Neuronal stem cell (in vitro differentiated cells): ENCODE measurements at regions not wholly inside any gene's neighbourhood (a gene's known extent, or its start where the extent isn't known, plus 50 kb on each side); places are given as distances from the start of the nearest gene placed in this dataset.

ENCODE experiments used
- DNase-seq: peaks from one replicate; pipeline ENCODE4 v3.0.0-alpha.2; 2013; ENCODE audit warnings: low spot score
- H2AFZ ChIP-seq: one replicate; pipeline ENCODE4 v1.6.1; 2013; ENCODE audit warnings: mild to moderate bottlenecking, low read length, inconsistent platforms
- H2AK5ac ChIP-seq: 2 replicates; pipeline ENCODE4 v1.6.1; 2013; ENCODE audit warnings: low read depth, mild to moderate bottlenecking, inconsistent platforms, low read length, moderate library complexity, mixed read lengths
- H2BK120ac ChIP-seq: 2 replicates; pipeline ENCODE4 v1.6.1; 2013; ENCODE audit warnings: low read depth, mild to moderate bottlenecking, inconsistent platforms, low read length, moderate library complexity, mixed read lengths
- H2BK12ac ChIP-seq: one replicate; pipeline ENCODE4 v1.6.1; 2013; ENCODE audit warnings: low read length, inconsistent platforms
- H2BK15ac ChIP-seq: 2 replicates; pipeline ENCODE4 v1.6.1; 2013; ENCODE audit warnings: mild to moderate bottlenecking, low read length, inconsistent platforms, mixed read lengths
- H2BK5ac ChIP-seq: one replicate; pipeline ENCODE4 v1.6.1; 2013; ENCODE audit warnings: inconsistent platforms, mild to moderate bottlenecking, low read length, moderate library complexity
- H3K14ac ChIP-seq: one replicate; pipeline ENCODE4 v1.6.1; 2013; ENCODE audit warnings: low read length, inconsistent platforms
- H3K18ac ChIP-seq: 2 replicates; pipeline ENCODE4 v1.6.1; 2013; ENCODE audit warnings: low read length, inconsistent platforms
- H3K23ac ChIP-seq: 2 replicates; pipeline ENCODE4 v1.6.1; 2013; ENCODE audit warnings: low read depth, mild to moderate bottlenecking, mixed read lengths, low read length, inconsistent platforms; ENCODE audit not compliant: poor library complexity
- H3K27ac ChIP-seq: replicated peaks from 3 replicates; pipeline ENCODE4 v1.5.1; 2013; ENCODE audit warnings: low read length, inconsistent platforms
- H3K27me3 ChIP-seq, 3 experiments: 2 replicates each; pipeline ENCODE4 v1.6.1; 2013; ENCODE audit warnings: low read length in 3 of 3, mild to moderate bottlenecking in 2 of 3, inconsistent platforms in 1 of 3, low read depth in 1 of 3, mixed read lengths in 1 of 3, moderate library complexity in 1 of 3; ENCODE audit not compliant: control insufficient read depth in 3 of 3, insufficient read depth in 3 of 3
- H3K36me3 ChIP-seq, 2 donors: replicated peaks in 1 of 2; 2 replicates each; pipeline ENCODE4 v1.6.1; 2013; ENCODE audit warnings: low read length in 2 of 2; ENCODE audit not compliant: control insufficient read depth in 2 of 2, insufficient read depth in 2 of 2
- H3K4ac ChIP-seq: 2 replicates; pipeline ENCODE4 v1.6.1; 2013; ENCODE audit warnings: inconsistent platforms, mild to moderate bottlenecking, low read length, moderate library complexity
- H3K4me1 ChIP-seq, 2 donors: 1 replicate in 1 of 2; 2 replicates in 1 of 2; pipeline ENCODE4 v1.6.1; 2013; ENCODE audit warnings: low read length in 2 of 2, low read depth in 1 of 2; ENCODE audit not compliant: control insufficient read depth in 2 of 2, insufficient read depth in 1 of 2
- H3K4me2 ChIP-seq: one replicate; pipeline ENCODE4 v1.6.1; 2013; ENCODE audit warnings: mild to moderate bottlenecking, low read length, inconsistent platforms; ENCODE audit not compliant: insufficient read depth, poor library complexity, severe bottlenecking
- H3K4me3 ChIP-seq, 2 donors: 2 replicates each; pipeline ENCODE4 v1.5.1; 2013; ENCODE audit warnings: low read length in 2 of 2, mild to moderate bottlenecking in 2 of 2, inconsistent platforms in 1 of 2, moderate library complexity in 1 of 2
- H3K79me1 ChIP-seq: one replicate; pipeline ENCODE4 v1.6.1; 2013; ENCODE audit warnings: low read depth, mild to moderate bottlenecking, inconsistent platforms, low read length, moderate library complexity
- H3K9ac ChIP-seq: one replicate; pipeline ENCODE4 v1.6.1; 2013; ENCODE audit warnings: mild to moderate bottlenecking, low read depth, low read length, inconsistent platforms; ENCODE audit not compliant: poor library complexity
- H3K9me3 ChIP-seq, 2 donors: replicated peaks in 1 of 2; 2 replicates each; pipeline versions ENCODE3 to v1.6.1; 2013; ENCODE audit warnings: low read length in 2 of 2, mild to moderate bottlenecking in 2 of 2, inconsistent platforms in 1 of 2, low read depth in 1 of 2, mixed read lengths in 1 of 2, moderate library complexity in 1 of 2; ENCODE audit not compliant: control insufficient read depth in 2 of 2, insufficient read depth in 1 of 2
- H4K8ac ChIP-seq: one replicate; pipeline ENCODE4 v1.6.1; 2013; ENCODE audit warnings: low read depth, mild to moderate bottlenecking, inconsistent platforms, low read length, moderate library complexity
- H4K91ac ChIP-seq: one replicate; pipeline ENCODE4 v1.6.1; 2013; ENCODE audit warnings: low read length, low read depth, mild to moderate bottlenecking, inconsistent platforms; ENCODE audit not compliant: poor library complexity
- WGBS, 2 donors: extraction: QIAGEN DNeasy Blood & Tissue Kit; methylation state at CpG; one replicate each; pipeline ENCODE4 v1.1.7; 2013; ENCODE audit warnings: missing lambda C conversion rate in 2 of 2, mixed read lengths in 1 of 2; ENCODE audit not compliant: insufficient read length in 2 of 2, insufficient replicate concordance in 1 of 2; ENCODE audit errors: extremely low coverage in 2 of 2; 5-methylcytosine and 5-hydroxymethylcytosine counted together

DNA sequence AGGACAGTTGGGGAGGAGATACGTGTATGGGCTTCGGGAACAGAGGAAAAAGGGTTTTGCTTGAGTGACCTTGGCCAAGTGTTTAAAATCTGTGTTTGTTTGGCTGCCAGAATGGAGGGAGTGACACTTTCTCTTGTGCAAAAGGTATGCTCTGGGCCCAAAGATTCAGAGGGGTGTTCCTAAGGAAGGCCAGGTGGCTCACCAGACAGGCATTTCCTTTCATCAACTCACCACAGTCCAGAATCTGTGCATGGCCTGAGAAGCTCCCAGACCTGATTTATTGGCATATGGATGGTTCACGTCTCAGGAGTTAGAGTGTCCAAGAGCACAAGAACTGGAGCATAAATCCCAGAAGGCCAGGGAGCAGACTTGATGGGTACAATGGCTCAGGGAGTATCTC lies 53.4 kb upstream of the NLK start:
- Histone ChIP-seq H3K4me1 (no peaks in the 10 kb centered on the region), H2BK15ac (no peak overlapping the region), H3K4me2 (no peak overlapping the region), H3K18ac (no peak overlapping the region), H4K91ac (no peak overlapping the region), H2AFZ (no peak overlapping the region), H2BK120ac (no peak overlapping the region), H2BK5ac (no peak overlapping the region), H3K9ac (no peak overlapping the region), H3K14ac (no peak overlapping the region), H3K4me3 (no peak overlapping the region), H2BK12ac (no peak overlapping the region), H3K27me3 (peaks cover 0 to 33% (median 0%) of the 10 kb centered on the region in 3 experiments), H3K23ac (no peak overlapping the region), H3K36me3 (no peaks in the 10 kb centered on the region), H3K79me1 (no peaks in the 10 kb centered on the region), H3K9me3 (no peaks in the 10 kb centered on the region), H3K27ac (no peak overlapping the region), H4K8ac (no peak overlapping the region), H3K4ac (no peak overlapping the region), H2AK5ac (no peak overlapping the region)
- DNase-seq = no peak
- no CpG with 5 or more reads among the region's 3 CpGs for WGBS, 2 donors

DNA sequence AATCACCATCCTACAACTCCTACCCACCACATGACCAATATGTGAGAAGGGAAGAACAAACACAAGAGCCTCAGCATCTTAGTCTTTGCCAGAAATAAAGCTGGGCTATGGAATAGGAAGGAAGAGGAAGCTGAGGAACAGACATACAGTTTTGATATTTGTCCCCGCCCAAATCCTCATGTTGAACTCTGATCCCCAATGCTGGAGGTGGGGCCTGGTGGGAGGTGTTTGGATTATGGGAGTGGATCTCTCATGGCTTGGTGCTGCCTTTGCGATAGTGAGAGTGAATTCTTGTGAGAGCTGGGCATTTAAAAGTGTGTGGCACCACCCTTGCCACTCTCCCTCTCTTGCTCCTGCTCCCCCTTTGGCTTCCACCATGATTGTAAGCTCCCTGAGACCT lies 52.4 kb upstream of the NLK start:
- H3K4me3 ChIP-seq = no peak overlapping the region
- H3K27ac ChIP-seq = no peak overlapping the region
- no peak overlapping the region for H3K18ac ChIP-seq
- no peak overlapping the region for H3K4ac ChIP-seq
- no peaks in the 10 kb centered on the region for H3K79me1 ChIP-seq
- no peak overlapping the region for H2BK5ac ChIP-seq
- no peak overlapping the region for H2AK5ac ChIP-seq
- no peak for DNase-seq
- no peak overlapping the region for H3K23ac ChIP-seq
- H3K27me3 ChIP-seq = peaks cover 0 to 29% (median 0%) of the 10 kb centered on the region in 3 experiments
- no peak overlapping the region for H2AFZ ChIP-seq
- H2BK12ac ChIP-seq = no peak overlapping the region
- H3K9me3 ChIP-seq = no peaks in the 10 kb centered on the region
- no peak overlapping the region for H4K8ac ChIP-seq
- H3K4me2 ChIP-seq = no peak overlapping the region
- no peaks in the 10 kb centered on the region for H3K4me1 ChIP-seq
- no peak overlapping the region for H2BK120ac ChIP-seq
- H3K14ac ChIP-seq = no peak overlapping the region
- H3K9ac ChIP-seq = no peak overlapping the region
- no CpG with 5 or more reads among the region's 2 CpGs for WGBS, 2 donors
- no peak overlapping the region for H2BK15ac ChIP-seq
- H3K36me3 ChIP-seq = no peaks in the 10 kb centered on the region
- no peak overlapping the region for H4K91ac ChIP-seq

DNA sequence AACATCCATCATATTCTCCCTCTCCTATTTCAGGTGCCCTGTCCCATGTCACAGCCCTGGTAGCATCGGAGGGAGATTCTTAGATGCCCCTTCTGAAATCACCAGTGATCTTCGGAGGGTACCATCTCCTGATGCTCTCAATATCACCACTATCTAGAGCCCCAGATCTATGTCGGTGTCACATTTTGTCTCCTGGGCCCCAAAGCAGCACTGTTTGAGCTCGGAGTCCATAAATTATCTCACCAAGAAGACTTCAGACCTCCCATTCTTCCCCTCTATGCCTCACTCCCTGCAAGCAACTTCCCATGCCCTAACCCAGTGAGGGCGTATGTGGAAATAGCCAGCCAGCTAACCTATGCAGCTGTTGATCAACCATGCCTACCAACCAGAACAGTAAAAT lies 51.5 kb upstream of the NLK start:
- DNase-seq = no peak
- no CpG with 5 or more reads among the region's 5 CpGs for WGBS, 2 donors
- H3K14ac ChIP-seq = no peak overlapping the region

DNA sequence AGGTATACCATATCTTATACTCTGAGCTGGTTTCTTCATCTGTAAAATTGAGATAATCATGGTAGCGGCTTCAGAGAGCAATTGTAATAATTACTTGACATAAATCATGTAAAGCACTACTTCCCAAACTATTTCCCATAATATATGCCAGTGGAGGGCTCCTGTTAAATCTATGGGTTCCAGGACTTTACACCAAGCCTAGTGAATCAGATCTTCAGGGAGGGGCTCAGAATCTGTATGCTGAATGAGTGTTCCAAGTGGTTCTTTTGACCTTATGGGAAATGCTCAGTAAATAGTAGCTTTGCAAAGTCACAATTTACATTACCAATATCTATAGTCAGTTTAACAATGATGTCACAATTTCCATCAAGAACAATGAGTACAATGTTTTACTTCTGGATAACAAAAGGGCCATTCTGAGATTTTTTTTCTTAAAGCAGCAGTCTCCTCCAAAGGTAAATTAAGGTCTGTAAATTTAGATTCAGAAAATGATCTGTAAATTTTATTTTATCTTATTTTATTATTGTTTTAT lies 50.9 kb upstream of the NLK start:
- H2BK5ac ChIP-seq = no peak overlapping the region
- WGBS, 2 donors = no CpG with 5 or more reads among the region's 1 CpG
- no peak overlapping the region for H3K4ac ChIP-seq

More for the DNA sequence above, 51.5 kb upstream of the NLK start:
- Histone ChIP-seq H4K8ac (no peak overlapping the region), H3K4me2 (no peak overlapping the region), H4K91ac (no peak overlapping the region), H3K18ac (no peak overlapping the region), H3K4ac (no peak overlapping the region), H2BK12ac (no peak overlapping the region), H3K23ac (no peak overlapping the region), H3K27me3 (peaks cover 0 to 25% (median 0%) of the 10 kb centered on the region in 3 experiments), H3K36me3 (no peaks in the 10 kb centered on the region), H3K9me3 (no peaks in the 10 kb centered on the region), H3K4me3 (no peak overlapping the region), H3K27ac (no peak overlapping the region), H2AK5ac (no peak overlapping the region), H3K79me1 (no peaks in the 10 kb centered on the region), H3K9ac (no peak overlapping the region), H3K4me1 (peaks cover 0 to 2% of the 10 kb centered on the region in 2 donors), H2BK15ac (no peak overlapping the region), H2BK5ac (no peak overlapping the region), H2BK120ac (no peak overlapping the region), H2AFZ (no peak overlapping the region)

More for the DNA sequence above, 50.9 kb upstream of the NLK start:
- no peak overlapping the region for H2BK12ac ChIP-seq
- H3K4me2 ChIP-seq = no peak overlapping the region
- H2AK5ac ChIP-seq = no peak overlapping the region
- H3K27ac ChIP-seq = no peak overlapping the region
- H3K36me3 ChIP-seq = no peaks in the 10 kb centered on the region
- H2BK120ac ChIP-seq = no peak overlapping the region
- no peak overlapping the region for H3K14ac ChIP-seq
- H3K9me3 ChIP-seq = no peaks in the 10 kb centered on the region
- no peak overlapping the region for H2BK15ac ChIP-seq
- no peak overlapping the region for H3K4me3 ChIP-seq
- H3K23ac ChIP-seq = no peak overlapping the region
- no peak overlapping the region for H4K8ac ChIP-seq
- H4K91ac ChIP-seq = no peak overlapping the region
- H3K9ac ChIP-seq = no peak overlapping the region
- no peak overlapping the region for H2AFZ ChIP-seq
- H3K18ac ChIP-seq = no peak overlapping the region
- DNase-seq = no peak
- no peaks in the 10 kb centered on the region for H3K79me1 ChIP-seq
- peaks cover 0 to 3% of the 10 kb centered on the region in 2 donors for H3K4me1 ChIP-seq
- peaks cover 0 to 26% (median 0%) of the 10 kb centered on the region in 3 experiments for H3K27me3 ChIP-seq
